Activated CD4-positive, alpha-beta T cell treated with anti-CD3 and anti-CD28 coated beads, Interleukin-2, amount 10 ng/mL, durations not matched to agents 24 days and 14 days (primary cell): ENCODE measurements at regions not wholly inside any gene's neighbourhood (a gene's known extent, or its start where the extent isn't known, plus 50 kb on each side); places are given as distances from the start of the nearest gene placed in this dataset.
"Not testable (repeated sequence)": the region's sequence is repeated elsewhere in the genome, so short reads cannot be mapped to it uniquely, and the experiment has no call there.

Experiments used
- DNase-seq: peaks from one replicate; pipeline ENCODE4 v3.0.0; 2022
- H3K27ac Mint-ChIP-seq: one replicate; pipeline ENCODE4 v1.8.0; 2022; ENCODE audit warnings: mild to moderate bottlenecking, mixed read lengths
- H3K27me3 Mint-ChIP-seq: one replicate; pipeline ENCODE4 v1.8.0; 2022; ENCODE audit warnings: mixed read lengths
- H3K36me3 Mint-ChIP-seq: one replicate; pipeline ENCODE4 v1.8.0; 2022; ENCODE audit warnings: low read depth, mild to moderate bottlenecking, mixed read lengths
- H3K4me1 Mint-ChIP-seq: one replicate; pipeline ENCODE4 v1.8.0; 2021; ENCODE audit warnings: mixed read lengths
- H3K4me3 Mint-ChIP-seq: one replicate; pipeline ENCODE4 v1.8.0; 2022; ENCODE audit warnings: mild to moderate bottlenecking, moderate library complexity, mixed read lengths
- H3K9me3 Mint-ChIP-seq: one replicate; pipeline ENCODE4 v1.8.0; 2021; ENCODE audit warnings: mixed read lengths
- intact Hi-C: fragments of 100-400 bp; cut with micrococcal nuclease; formaldehyde crosslinking; loops from one replicate; pipeline ENCODE4 v1.15.1; 2023

GRCh38 chr1:221541296-221541695 is 200.6 kb downstream of the DUSP10 start:
- Mint-ChIP-seq H3K27ac (no peak overlapping the region), H3K9me3 (no peaks in the 10 kb centered on the region), H3K36me3 (no peaks in the 10 kb centered on the region), H3K4me1 (no peaks in the 10 kb centered on the region), H3K4me3 (no peak overlapping the region), H3K27me3 (peaks cover 38% of the 10 kb centered on the region)
- intact Hi-C loops, result loop anchor here (5.0 to 10.0 kb wide), 2 partner anchors 201 to 474 kb away; partner anchors contain the start of gene DUSP10
- DNase-seq, result no peak

- H3K4me1 Mint-ChIP-seq, result no peaks in the 10 kb centered on the region
- no peaks in the 10 kb centered on the region for H3K9me3 Mint-ChIP-seq
- H3K4me3 Mint-ChIP-seq, result no peak overlapping the region
- H3K27me3 Mint-ChIP-seq, result peaks cover 20% of the 10 kb centered on the region
- intact Hi-C loops, result loop anchor here (5.0 to 10.0 kb wide), 2 partner anchors 199 to 471 kb away; partner anchors contain the start of gene DUSP10
- H3K36me3 Mint-ChIP-seq, result no peaks in the 10 kb centered on the region
- H3K27ac Mint-ChIP-seq, result no peak overlapping the region
- no peak for DNase-seq
Observed at GRCh38 chr1:221543529-221544120, 198.3 kb downstream of the DUSP10 start.

- H3K9me3 Mint-ChIP-seq, result no peaks in the 10 kb centered on the region
- H3K4me1 Mint-ChIP-seq, result no peaks in the 10 kb centered on the region
- intact Hi-C loops, result loop anchor here (10.0 kb wide), 1 partner anchor 466 kb away; no protein-coding TSS in a partner anchor
- H3K27ac Mint-ChIP-seq, result no peak overlapping the region
- H3K36me3 Mint-ChIP-seq, result no peaks in the 10 kb centered on the region
- no peak overlapping the region for H3K4me3 Mint-ChIP-seq
- DNase-seq, result no peak
- H3K27me3 Mint-ChIP-seq, result peaks cover 9% of the 10 kb centered on the region
Observed at GRCh38 chr1:221548942-221549341, 192.9 kb downstream of the DUSP10 start.

GRCh38 chr1:221549815-221550214 is 192.1 kb downstream of the DUSP10 start:
- DNase-seq, result no peak
- intact Hi-C loops, result loop anchor here (10.0 kb wide), 1 partner anchor 465 kb away; no protein-coding TSS in a partner anchor
- no peaks in the 10 kb centered on the region for H3K9me3 Mint-ChIP-seq
- H3K36me3 Mint-ChIP-seq, result no peaks in the 10 kb centered on the region
- peaks cover 10% of the 10 kb centered on the region for H3K27me3 Mint-ChIP-seq
- no peaks in the 10 kb centered on the region for H3K4me1 Mint-ChIP-seq
- H3K4me3 Mint-ChIP-seq, result no peak overlapping the region
- no peak overlapping the region for H3K27ac Mint-ChIP-seq

GRCh38 chr1:221552792-221553191 is 189.1 kb downstream of the DUSP10 start:
- H3K4me1 Mint-ChIP-seq, intact Hi-C loops, H3K36me3 Mint-ChIP-seq, H3K4me3 Mint-ChIP-seq, H3K9me3 Mint-ChIP-seq, H3K27ac Mint-ChIP-seq, DNase-seq: not testable (repeated sequence)
- peaks cover 17% of the 10 kb centered on the region for H3K27me3 Mint-ChIP-seq

- Mint-ChIP-seq H3K4me1 (no peaks in the 10 kb centered on the region), H3K36me3 (no peaks in the 10 kb centered on the region)
- intact Hi-C loops, result no loop called here
Observed at GRCh38 chr1:221555689-221556433, 186.0 kb downstream of the DUSP10 start.

GRCh38 chr1:221556435-221556834 is 185.5 kb downstream of the DUSP10 start:
- intact Hi-C loops, result no loop called here
- H3K36me3 Mint-ChIP-seq, result no peaks in the 10 kb centered on the region
- H3K27me3 Mint-ChIP-seq, result peaks cover 32% of the 10 kb centered on the region
- no peaks in the 10 kb centered on the region for H3K9me3 Mint-ChIP-seq
- no peaks in the 10 kb centered on the region for H3K4me1 Mint-ChIP-seq
- no peak overlapping the region for H3K27ac Mint-ChIP-seq
- H3K4me3 Mint-ChIP-seq, result no peak overlapping the region
- no peak for DNase-seq

More at GRCh38 chr1:221555689-221556433, 186.0 kb downstream of the DUSP10 start:
- no peaks in the 10 kb centered on the region for H3K9me3 Mint-ChIP-seq
- H3K27me3 Mint-ChIP-seq, result peaks cover 32% of the 10 kb centered on the region
- no peak overlapping the region for H3K27ac Mint-ChIP-seq
- no peak for DNase-seq
- H3K4me3 Mint-ChIP-seq, result no peak overlapping the region

GRCh38 chr1:221557013-221557412 is 184.9 kb downstream of the DUSP10 start:
- DNase-seq, result no peak
- H3K4me3 Mint-ChIP-seq, result no peak overlapping the region
- no peaks in the 10 kb centered on the region for H3K36me3 Mint-ChIP-seq
- no peaks in the 10 kb centered on the region for H3K4me1 Mint-ChIP-seq
- H3K27me3 Mint-ChIP-seq, result peaks cover 32% of the 10 kb centered on the region
- no peak overlapping the region for H3K27ac Mint-ChIP-seq
- no peaks in the 10 kb centered on the region for H3K9me3 Mint-ChIP-seq
- intact Hi-C loops, result no loop called here

GRCh38 chr1:221558396-221558795 is 183.5 kb downstream of the DUSP10 start:
- H3K27me3 Mint-ChIP-seq, result peaks cover 31% of the 10 kb centered on the region
- no peak overlapping the region for H3K27ac Mint-ChIP-seq
- H3K36me3 Mint-ChIP-seq, result no peaks in the 10 kb centered on the region
- no peaks in the 10 kb centered on the region for H3K9me3 Mint-ChIP-seq
- no peak for DNase-seq
- H3K4me1 Mint-ChIP-seq, result no peaks in the 10 kb centered on the region
- H3K4me3 Mint-ChIP-seq, result no peak overlapping the region
- intact Hi-C loops, result no loop called here

GRCh38 chr1:221559911-221560310 is 182.0 kb downstream of the DUSP10 start:
- Mint-ChIP-seq H3K4me3 (no peak overlapping the region), H3K9me3 (no peaks in the 10 kb centered on the region), H3K36me3 (no peaks in the 10 kb centered on the region), H3K27me3 (peaks cover 27% of the 10 kb centered on the region), H3K4me1 (no peaks in the 10 kb centered on the region), H3K27ac (no peak overlapping the region)
- intact Hi-C loops, result no loop called here
- no peak for DNase-seq

- Mint-ChIP-seq H3K36me3 (no peaks in the 10 kb centered on the region), H3K4me1 (no peaks in the 10 kb centered on the region), H3K27me3 (peaks cover 23% of the 10 kb centered on the region), H3K4me3 (no peak overlapping the region), H3K9me3 (no peaks in the 10 kb centered on the region), H3K27ac (no peak overlapping the region)
- intact Hi-C loops, result no loop called here
- no peak for DNase-seq
Observed at GRCh38 chr1:221562542-221563475, 179.1 kb downstream of the DUSP10 start.

- H3K36me3 Mint-ChIP-seq, result no peaks in the 10 kb centered on the region
- no peak overlapping the region for H3K4me3 Mint-ChIP-seq
- no peaks in the 10 kb centered on the region for H3K4me1 Mint-ChIP-seq
- no peak overlapping the region for H3K27ac Mint-ChIP-seq
- no peaks in the 10 kb centered on the region for H3K9me3 Mint-ChIP-seq
- DNase-seq, result no peak
- peaks cover 27% of the 10 kb centered on the region for H3K27me3 Mint-ChIP-seq
- intact Hi-C loops, result no loop called here
Observed at GRCh38 chr1:221563476-221563921, 178.4 kb downstream of the DUSP10 start.

- peaks cover 22% of the 10 kb centered on the region for H3K27me3 Mint-ChIP-seq
- no peak overlapping the region for H3K4me3 Mint-ChIP-seq
- intact Hi-C loops, result no loop called here
- H3K4me1 Mint-ChIP-seq, result no peaks in the 10 kb centered on the region
- H3K36me3 Mint-ChIP-seq, result no peaks in the 10 kb centered on the region
- DNase-seq, result no peak
- H3K27ac Mint-ChIP-seq, result no peak overlapping the region
- no peaks in the 10 kb centered on the region for H3K9me3 Mint-ChIP-seq
Observed at GRCh38 chr1:221564891-221565290, 177.0 kb downstream of the DUSP10 start.
